Kidney glomerular epithelial cell (primary cell): ENCODE measurements at regions not wholly inside any gene's neighbourhood (a gene's known extent, or its start where the extent isn't known, plus 50 kb on each side); places are given as distances from the start of the nearest gene placed in this dataset.
"Not testable (repeated sequence)": the region's sequence is repeated elsewhere in the genome, so short reads cannot be mapped to it uniquely, and the experiment has no call there.

Source experiments
- DNase-seq: peaks from one replicate; lab custom pipeline; 2025; lab: John Stamatoyannopoulos, UW

DNA sequence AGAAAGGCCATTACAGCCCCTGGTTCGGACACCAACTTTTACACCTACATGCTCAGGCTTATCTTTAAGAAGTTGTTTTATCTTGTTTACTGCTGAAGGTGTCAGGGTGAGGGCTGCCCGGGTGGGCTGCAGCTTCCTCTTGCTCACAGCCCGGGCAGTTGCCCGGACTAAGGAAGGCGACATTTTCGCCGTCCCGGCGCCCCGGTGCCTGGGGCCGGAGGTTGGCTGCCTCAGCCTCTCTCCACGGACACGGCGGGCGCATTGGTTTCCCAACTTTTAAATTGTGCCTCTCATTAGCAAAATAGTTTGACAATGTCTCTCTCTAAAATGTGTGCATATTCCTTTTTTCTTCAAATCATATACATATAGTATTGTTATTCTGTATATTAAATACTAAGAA, 198.5 kb downstream of the LRRC70 start:
- not testable (repeated sequence) for DNase-seq

DNA sequence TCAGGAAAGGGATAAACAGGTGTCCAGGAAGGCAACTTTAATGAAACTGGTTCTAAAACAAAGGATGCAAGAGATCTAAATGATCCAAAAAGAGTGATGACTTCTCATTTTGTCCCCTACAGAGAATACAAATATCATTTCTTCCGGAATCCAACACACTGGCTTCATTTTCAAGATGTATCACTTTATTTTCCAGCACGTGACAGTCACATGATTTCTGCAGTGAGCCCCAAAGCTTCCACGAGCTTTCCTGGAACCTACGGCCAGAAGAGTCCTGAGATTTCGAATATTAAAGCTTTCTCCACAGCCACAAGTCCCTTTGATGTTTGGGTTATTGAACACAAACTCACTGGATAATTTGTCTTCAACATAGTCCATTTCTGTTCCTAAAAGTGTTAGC, 198.0 kb downstream of the LRRC70 start:
- not testable (repeated sequence) for DNase-seq

DNA sequence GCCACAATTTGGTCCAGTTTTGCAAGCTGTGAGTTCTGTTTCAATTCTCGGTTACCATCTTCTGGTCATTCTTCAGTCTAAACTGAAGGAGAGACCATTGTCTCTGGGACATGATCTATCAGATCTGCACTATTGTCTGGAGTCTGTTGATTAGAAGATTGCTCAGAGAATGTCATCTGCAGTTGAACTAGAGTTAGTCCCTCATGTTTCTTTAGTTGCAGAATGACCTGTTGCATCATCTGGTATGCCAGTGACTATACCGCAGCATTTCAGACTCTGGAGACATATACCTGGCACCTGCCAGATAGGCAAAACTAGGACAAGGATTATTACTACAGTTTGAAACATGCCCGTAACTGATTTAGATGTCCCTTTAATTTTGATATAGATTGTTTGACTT, 194.8 kb downstream of the LRRC70 start:
- DNase-seq, result no peak

DNA sequence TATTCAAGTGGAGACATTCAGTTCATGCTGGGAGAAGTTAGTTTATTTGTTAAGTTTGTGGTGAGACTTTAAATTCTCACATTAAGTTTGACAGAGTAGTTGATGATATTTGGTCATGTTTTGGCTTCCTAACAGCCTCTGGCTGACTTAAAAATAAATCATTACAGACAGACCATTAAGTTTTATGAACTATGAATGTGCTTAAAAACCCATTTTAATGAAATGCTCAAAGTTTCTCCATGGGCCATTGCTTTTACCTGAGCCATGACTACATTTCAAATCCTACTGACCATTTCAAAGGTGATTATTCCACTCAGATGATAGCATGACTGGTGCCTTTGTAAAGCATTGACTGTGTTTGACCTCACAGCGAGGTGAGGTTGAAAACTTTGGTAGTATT, 192.7 kb downstream of the LRRC70 start:
- no peak for DNase-seq

DNA sequence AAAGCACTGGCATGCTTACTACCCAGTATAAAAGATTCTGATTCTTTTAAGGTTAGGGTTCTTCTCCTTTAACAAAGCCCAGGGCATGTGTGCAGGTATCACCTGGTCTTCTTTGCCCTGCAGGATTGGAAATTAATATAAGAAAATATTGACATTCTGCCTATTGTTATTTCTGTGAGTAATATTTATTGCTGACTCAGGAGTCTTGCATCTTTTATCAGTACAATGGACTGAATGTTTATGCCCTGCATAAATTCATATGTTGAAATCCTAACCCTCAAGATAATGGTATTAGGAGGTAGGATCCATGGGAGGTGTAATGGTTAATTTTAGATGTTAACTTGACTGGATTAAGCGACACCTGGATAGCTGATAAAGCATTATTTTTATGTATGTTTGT, 189.0 kb downstream of the LRRC70 start:
- DNase-seq, result no peak

DNA sequence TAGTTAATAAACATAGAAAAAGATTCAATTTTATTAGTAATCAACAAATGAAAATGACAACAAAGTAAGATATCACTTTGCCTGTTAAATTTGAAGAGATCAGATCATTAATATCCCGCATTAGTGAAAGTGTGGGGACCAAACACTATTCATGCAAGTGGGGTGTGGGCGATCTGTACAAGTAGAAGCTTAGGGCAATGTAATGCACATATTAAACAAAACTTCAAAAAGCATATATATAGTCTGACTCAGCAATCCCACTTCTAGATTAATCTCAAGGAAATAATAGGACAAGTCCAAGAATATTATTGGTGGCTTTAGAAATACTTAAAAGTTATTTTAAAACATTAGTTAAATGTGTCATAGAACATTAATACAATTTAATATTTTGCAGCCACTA, 188.5 kb downstream of the LRRC70 start:
- DNase-seq, result no peak

DNA sequence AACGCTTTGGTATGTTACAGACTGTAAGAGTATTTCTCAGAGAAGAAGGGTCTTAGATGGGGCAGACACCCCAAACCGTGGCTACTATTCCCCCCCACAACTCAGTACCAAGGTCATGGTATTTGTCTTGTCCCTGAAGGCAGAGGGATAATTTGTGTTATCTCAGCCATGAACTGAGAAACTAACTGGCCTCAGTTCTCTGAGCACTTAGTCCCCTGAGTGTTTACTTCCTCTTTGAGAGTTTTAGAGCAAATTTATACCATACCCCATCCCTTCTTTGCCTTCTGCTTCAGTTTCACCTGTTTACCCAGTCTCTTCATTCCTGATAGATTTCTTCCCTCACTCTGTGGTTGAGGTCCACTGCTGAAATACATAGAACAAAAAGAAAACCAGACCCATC, 183.9 kb downstream of the LRRC70 start:
- DNase-seq, result no peak

DNA sequence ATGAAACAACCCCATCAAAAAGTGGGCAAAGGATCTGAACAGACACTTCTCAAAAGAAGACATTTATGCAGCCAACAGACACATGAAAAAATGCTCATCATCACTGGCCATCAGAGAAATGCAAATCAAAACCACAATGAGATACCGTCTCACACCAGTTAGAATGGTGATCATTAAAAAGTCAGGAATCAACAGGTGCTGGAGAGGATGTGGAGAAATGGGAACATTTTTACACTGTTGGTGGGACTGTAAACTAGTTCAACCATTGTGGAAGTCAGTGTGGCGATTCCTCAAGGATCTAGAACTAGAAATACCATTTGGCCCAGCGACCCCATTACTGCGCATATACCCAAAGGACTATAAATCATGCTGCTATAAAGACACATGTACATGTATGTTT, 179.1 kb downstream of the LRRC70 start:
- not testable (repeated sequence) for DNase-seq

DNA sequence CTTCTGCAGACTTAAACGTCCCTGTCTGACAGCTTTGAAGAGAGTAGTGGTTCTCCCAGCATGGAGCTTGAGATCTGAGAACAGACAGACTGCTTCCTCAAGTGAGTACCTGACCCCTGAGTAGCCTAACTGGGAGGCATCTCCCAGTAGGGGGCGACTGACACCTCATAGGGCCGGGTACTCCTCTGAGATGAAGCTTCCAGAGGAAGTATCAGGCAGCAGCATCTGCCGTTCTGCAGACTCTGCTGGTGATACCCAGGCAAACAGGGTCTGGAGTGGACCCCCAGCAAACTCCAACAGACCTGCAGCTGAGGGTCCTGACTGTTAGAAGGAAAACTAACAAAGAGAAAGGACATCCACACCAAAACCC, 174.4 kb downstream of the LRRC70 start:
- DNase-seq, result not testable (repeated sequence)

DNA sequence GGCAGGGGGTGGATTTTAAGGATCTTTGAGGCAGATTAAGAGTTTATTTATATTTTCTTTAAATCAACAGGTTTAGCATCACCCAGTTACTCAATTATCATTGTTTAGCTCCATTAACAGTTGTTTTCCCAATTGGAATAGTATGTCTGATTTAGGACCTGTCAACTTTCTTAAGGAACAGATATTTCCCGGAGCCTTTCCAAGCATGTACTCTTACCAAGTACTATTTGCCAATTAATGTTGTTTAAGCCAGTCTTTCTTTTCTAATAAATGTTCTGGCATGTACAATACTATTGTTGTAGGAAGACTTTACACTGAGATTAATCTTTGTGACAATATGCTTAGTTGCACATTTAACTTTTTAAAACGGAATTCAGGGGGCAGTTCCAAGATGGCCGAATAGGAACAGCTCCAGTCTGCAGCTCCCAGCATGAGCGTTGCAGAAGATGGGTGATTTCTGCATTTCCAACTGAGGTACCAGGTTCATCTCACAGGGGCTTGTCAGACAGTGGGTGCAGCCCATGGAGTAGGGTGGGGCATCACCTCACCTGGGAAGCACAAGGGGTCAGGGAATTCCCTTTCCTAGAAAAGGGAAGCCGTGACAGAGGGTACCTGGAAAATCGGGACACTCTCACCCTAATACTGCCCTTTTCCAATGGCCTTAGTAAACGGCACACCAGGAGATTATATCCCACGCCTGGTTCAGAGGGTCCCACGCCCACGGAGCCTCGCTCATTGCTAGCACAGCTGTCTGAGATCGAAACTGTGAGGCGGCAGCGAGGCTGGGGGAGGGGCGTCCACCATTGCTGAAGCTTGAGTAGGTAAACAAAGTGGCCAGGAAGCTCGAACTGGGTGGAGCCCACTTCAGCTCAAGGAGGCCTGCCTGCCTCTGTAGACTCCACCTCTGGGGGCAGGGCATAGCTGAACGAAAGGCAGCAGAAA, 173.7 kb downstream of the LRRC70 start:
- DNase-seq, result not testable (repeated sequence)

DNA sequence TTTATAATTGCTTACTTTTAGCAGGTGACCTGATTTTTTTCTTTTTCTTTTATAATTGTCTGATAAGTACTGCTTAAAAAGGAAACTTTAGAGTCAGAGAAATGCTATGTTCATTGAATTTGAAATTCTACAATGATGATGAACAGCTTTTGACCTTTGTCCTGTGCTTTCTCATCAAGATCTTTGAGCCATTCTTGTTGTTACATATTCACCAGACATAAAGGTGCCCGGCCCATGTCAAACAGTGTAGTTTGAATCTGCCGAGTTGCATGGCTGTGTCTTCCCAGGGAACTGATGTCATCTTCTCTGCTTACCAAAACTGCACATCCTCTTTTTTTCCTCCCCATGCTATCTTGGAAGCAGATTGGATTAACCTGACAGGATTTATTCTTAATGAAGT, 163.6 kb downstream of the LRRC70 start:
- DNase-seq, result no peak

DNA sequence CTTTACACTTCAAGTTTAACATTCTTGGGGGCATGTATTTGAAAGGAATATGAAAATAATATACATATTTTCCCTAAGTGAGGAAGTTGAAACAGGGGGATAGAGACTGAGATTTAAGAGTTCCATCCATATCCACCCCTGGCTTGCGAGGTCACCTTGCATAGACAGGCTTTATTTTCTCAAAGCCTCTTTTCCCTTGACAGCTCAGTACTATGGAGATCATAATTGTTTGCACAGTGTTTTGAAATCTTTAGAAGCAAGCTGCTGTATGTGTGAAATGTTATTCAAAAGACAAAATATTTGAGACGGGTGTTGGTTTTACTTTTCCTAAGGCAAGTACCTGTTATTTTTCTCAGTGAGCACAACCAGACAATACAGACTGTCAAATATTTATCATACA, 163.1 kb downstream of the LRRC70 start:
- DNase-seq, result no peak

DNA sequence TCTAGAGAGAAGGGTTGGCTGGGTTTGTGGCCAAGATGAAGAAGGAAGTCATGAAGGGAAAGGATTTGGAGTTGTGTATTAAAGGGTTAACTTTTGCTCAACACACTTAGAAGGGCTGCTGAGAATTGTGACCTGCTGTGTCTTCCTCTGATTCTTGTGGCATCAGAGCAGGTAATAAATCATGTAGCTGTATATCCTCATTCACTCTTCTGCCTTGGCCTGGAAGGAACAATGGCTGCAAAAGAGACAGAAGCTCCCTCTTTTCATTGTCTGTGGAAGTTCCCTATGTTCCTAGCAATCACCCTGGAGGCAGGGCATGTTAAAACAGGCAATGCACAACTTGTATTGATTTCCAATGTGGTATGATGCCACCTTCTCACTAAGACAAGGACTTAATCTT, 159.1 kb downstream of the LRRC70 start:
- no peak for DNase-seq

DNA sequence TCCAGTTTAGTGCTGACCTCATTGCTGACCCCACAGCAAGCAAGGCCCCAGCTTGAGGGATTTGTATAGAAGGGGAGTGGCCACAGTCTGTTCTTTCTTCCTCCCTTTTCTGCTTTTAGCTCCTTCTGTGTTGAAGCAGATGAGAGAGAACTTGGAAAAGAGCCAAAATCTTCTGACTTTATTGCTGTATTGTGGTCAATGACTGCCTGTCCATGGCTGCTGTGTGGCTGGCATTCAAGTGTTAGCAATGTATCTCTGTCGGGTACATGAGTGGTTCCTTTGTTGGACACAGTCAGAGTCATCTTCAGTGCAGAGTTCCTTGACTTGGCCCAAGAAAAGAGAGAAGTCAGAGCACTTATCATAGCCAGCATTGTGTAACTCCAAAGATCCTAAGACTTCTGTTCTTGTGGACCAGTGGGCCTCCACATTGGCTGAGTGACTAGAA, 154.1 kb downstream of the LRRC70 start:
- DNase-seq, result peak; percentile 9

DNA sequence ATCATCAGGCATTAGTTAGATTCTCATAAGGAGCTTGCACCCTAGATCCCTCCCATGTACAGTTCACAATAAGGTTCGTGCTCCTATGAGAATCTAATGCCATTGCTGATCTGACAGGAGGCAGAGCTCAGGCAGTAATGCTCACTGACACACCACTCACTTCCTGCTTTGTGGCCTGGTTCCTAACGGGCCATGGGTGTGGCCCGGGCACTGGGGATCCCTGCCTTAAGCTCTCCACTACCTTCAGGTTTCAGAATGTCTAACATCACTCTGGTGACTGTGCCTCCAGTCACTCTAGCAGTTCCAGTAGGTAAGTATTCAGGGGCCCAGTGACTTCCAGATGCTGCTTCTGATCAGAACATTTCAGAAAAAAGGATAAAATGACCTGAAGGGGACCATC, 152.4 kb downstream of the LRRC70 start:
- DNase-seq, result no peak

DNA sequence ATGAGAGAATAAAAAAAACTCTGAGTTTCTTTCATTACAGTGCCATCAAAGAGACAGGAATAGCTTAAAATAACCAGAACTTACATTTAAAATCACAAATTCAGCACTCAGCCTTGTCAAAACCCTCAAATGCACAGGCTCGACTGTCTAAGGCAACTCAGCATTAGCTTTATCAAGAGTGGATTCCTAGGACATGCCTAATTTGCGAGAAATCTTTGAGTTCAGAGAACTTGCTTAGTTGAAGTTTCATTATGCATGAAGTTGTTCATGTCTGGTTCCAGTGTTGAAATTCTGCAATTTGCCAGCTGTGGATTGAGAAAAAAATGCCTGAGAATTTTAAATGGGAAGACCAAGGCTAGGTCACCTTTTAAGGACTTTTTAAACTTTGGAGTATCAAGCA, 151.1 kb downstream of the LRRC70 start:
- DNase-seq, result no peak

DNA sequence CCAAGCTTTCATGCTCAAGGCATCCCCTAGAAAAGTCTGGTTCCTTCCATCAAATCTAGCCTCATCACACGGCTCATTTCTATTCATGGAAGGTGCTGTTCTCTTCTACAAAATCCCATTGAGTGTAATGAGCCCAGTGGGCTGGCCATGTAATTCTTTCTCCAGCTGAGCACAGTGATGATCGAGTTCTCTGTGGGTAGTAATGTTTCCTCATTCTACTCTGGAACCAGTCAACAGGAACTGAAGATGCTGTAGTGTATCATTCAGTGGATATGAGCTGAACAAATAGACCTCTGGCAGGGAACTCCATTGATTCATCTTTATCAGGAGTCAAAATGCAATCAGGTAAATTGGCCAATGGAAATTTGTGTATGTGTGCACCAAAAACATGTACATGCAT, 149.2 kb downstream of the LRRC70 start:
- DNase-seq, result no peak

DNA sequence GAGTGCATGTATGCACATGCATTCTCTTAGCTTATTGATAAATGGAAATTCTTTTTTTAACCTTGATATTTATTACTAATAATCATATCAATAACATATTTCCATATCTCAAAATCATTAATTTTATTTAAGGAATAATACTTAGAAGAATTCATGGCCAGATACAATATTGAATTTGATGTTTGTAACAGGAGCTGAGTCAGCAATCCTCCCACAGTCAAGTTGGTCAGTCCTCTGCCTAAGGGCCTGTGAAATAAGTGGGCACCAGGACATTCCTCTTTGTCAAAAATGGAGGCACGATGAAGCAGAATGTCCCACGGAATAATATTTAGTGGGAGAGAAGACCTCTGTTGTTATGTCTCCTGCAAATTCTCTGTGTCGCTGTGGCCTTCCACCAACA, 148.6 kb downstream of the LRRC70 start:
- DNase-seq, result no peak

DNA sequence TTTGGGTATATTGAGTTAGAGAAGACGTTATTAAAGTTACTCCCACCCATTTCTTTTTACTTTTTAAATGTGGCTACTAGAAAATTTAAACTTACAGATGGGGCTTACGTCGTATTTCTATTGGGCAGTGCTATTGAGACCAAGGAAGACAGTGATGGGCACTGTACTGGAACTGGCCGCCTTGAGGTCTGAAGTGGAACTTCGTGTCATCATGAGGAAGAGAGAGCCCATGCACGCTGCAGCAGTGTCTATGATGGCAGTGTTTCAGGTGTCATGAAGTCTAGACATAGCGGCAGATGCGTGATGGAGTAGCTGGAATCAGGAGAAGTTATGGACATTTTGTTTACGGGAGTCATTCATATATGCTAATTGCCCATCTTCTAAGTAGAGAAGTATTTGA, 143.7 kb downstream of the LRRC70 start:
- no peak for DNase-seq

DNA sequence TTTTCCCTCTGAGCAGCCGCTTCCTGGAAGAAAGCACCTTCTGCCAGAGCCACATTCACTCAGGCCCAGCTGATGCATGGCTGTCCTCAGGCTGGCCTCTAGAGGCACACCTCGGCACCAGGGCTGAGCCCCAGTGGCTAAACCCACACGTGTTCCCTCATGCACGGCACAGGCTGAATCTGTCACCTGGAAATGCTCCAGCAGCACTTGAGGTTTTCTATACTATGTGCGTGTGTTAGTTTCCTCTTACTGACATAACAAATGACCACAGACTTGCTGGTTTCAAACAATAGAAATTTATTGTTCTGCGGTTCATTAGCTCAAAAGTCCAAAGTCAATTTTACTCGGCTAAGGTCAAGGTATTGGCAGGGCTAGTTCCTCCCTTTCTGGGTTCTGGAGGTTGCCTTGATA, 141.4 kb downstream of the LRRC70 start:
- peak; percentile 27 for DNase-seq

DNA sequence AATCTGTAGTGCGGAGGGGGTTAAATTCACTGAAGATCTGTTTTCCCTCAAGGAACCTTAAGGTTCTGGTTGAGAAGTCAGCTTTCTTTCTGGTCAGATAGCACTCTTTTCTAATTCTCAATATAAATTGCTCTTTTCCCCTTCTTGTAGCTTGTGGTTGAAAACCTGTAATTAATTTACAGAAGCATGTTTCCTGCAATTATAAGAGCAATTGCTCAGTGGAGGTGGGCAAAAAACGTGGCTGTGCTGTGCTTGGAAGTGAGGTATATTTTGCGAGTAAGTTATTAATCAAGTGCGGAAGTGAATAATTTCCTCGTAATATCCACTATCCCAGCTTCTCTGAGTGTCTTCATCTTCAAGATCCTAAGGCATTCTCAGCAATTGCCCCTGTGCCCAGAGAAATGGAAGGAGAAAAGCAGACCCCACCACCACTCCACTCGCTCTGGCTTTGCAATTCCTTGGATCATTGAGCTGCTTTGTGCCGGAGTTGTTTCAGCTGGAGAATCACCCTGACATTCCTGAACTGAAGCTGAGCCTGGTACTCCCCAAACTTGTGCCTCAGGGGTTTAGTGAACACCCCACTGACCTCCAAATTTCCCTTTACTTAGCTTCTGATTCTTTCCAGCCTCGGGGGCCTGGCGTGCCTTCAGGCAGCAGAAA, 140.6 kb downstream of the LRRC70 start:
- peak; percentile 4 for DNase-seq

DNA sequence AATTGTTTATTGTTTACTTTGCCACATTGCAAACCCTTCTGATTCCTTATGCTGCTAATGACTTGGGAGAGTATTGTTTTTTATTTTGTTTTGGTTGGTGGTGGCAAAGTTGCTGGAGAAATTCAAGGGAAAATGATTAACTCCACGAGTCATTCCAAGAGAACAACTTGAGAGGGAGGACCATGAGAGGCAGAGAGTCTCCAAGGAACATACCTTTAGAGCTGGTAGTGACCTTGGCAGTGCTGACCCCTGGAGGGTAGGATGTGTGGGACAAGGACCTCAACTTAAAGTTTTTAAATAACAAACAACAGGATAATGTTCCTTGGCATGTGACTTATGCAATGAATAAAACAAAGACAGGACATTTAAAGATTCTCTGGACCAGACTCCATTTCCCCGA, 139.7 kb downstream of the LRRC70 start:
- DNase-seq, result no peak

DNA sequence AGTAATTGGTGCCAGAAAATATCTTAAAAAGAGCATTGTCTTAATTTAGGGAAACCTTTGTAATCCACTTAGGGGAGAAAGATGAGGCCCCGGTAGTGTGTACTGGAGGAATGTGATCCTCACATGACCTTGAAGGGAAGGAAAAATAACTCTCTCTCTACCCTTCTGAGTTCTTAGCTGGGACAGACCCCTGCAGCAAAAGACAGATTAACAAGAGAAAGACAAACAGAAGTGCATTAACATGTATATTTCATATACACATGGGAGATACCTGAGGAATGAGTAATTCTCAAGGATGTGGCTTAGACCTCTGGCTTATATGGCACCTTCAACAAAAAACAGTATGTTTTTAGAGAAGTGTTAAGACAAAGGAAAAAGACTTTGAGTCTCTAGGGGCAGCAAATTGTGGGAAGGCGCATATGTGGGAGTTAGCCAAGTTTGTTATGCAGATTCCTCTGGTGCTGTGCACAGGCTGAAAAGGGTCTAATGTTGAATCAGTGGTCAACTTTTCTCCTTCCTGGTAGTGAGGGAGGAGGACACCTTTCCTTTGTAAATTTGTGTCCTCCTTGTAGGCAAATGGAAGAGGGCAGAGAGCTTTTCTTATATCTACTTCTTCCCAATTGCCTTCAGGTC, 138.8 kb downstream of the LRRC70 start:
- DNase-seq, result no peak
